ENCODE measurements at regions not wholly inside any gene's neighbourhood (a gene's known extent, or its start where the extent isn't known, plus 50 kb on each side); places are given as distances from the start of the nearest gene placed in this dataset.

DNA sequence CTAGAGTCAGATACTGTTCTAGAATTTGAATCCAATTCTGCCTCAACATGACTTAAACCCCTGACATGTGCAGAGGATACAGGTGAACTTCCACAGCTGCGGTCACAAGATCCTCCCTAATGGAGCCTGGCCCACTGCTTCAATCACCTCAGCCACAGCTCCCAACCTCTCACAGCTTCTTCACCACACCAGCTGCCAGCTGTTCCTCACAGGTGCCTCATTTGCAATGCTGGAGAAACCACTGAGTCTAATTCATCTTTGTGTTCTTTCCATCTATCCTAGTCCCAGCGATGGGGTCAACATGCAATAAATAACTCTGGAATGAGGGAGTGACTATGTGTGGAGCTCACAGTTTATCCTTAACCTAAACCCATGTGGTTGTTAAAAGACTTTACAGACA, 72.0 kb upstream of the MAF start:
- ChIA-PET POLR2A (ENCODE audit: unreplicated experiment) (no interaction called here), CTCF (no interaction called here)
- Histone ChIP-seq H3K9ac (ENCODE audit: low read length) (no peak overlapping the region), H3K4me2 (ENCODE audit: low read length) (no peak overlapping the region), H3K27me3 (ENCODE audit: low read length) (no peaks in the 10 kb centered on the region), H3K4me3 (ENCODE audit: low read length) (no peak overlapping the region), H3K27ac (ENCODE audit: low read length) (no peak overlapping the region), H3K9me2 (replicated peaks; ENCODE audit: low read length) (no peaks in the 10 kb centered on the region), H3K79me2 (ENCODE audit: low read length) (no peaks in the 10 kb centered on the region), H3K36me3 (ENCODE audit: low read depth, low read length) (no peaks in the 10 kb centered on the region), H2AFZ (ENCODE audit: low read length) (no peak overlapping the region), H4K20me1 (ENCODE audit: low read length) (no peaks in the 10 kb centered on the region), H3K4me1 (ENCODE audit: insufficient read depth, low read length) (no peaks in the 10 kb centered on the region), H3F3A (ENCODE audit: low read length, unreplicated experiment) (no peaks in the 10 kb centered on the region), H3K9me3 (ENCODE audit: low read length) (no peaks in the 10 kb centered on the region)
- no peak for ATAC-seq
- TF ChIP-seq EZH2phosphoT487 (IDR thresholded peaks at IDR 0.05; ENCODE audit: borderline replicate concordance, low read length): no peak
- TF ChIP-seq CTCF (conservative IDR thresholded peaks at IDR 0.05; ENCODE audit: low read depth, low read length): no peak
- TF ChIP-seq EZH2 (IDR thresholded peaks at IDR 0.05; ENCODE audit: low read length, unreplicated experiment): no peak
- no peak for DNase-seq
- no TSS peak for BruUV-seq (replicated peaks)
- intact Hi-C loops (cut with micrococcal nuclease): no loop called here

DNA sequence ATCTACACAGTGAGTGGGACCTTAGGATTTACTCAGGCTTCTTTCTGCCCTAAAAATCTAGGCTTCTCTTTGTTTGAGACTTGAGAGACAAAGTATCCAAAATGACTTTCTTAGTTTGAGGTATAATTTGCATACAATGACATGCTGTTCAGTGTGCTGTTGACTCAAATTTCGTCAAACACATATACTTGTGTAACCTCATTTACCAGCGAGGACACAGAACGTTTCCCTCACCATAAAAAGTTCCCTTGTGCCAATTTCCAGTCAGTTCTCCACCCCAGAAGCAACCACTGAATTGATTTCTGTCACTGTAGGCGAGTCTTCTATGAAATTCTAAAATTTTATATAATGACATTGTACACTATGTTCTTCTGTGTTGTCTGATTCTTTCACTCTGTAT, 68.0 kb upstream of the MAF start:
- Histone ChIP-seq H3K9ac (ENCODE audit: low read length) (no peak overlapping the region), H3F3A (ENCODE audit: low read length, unreplicated experiment) (no peaks in the 10 kb centered on the region), H4K20me1 (ENCODE audit: low read length) (no peaks in the 10 kb centered on the region), H3K9me3 (ENCODE audit: low read length) (no peaks in the 10 kb centered on the region), H2AFZ (ENCODE audit: low read length) (no peak overlapping the region), H3K36me3 (ENCODE audit: low read depth, low read length) (no peaks in the 10 kb centered on the region), H3K27ac (ENCODE audit: low read length) (no peak overlapping the region), H3K79me2 (ENCODE audit: low read length) (no peaks in the 10 kb centered on the region), H3K9me2 (replicated peaks; ENCODE audit: low read length) (no peaks in the 10 kb centered on the region), H3K27me3 (ENCODE audit: low read length) (no peaks in the 10 kb centered on the region), H3K4me3 (ENCODE audit: low read length) (no peak overlapping the region), H3K4me1 (ENCODE audit: insufficient read depth, low read length) (no peaks in the 10 kb centered on the region), H3K4me2 (ENCODE audit: low read length) (no peak overlapping the region)
- intact Hi-C loops (cut with micrococcal nuclease): no loop called here
- ATAC-seq (no peak), DNase-seq (no peak)
- POLR2A ChIA-PET (ENCODE audit: unreplicated experiment): no interaction called here
- no peak for TF ChIP-seq EZH2phosphoT487 (IDR thresholded peaks at IDR 0.05; ENCODE audit: borderline replicate concordance, low read length)
- no peak for TF ChIP-seq CTCF (conservative IDR thresholded peaks at IDR 0.05; ENCODE audit: low read depth, low read length)
- no peak for TF ChIP-seq EZH2 (IDR thresholded peaks at IDR 0.05; ENCODE audit: low read length, unreplicated experiment)
- CTCF ChIA-PET: no interaction called here
- no TSS peak for BruUV-seq (replicated peaks)

DNA sequence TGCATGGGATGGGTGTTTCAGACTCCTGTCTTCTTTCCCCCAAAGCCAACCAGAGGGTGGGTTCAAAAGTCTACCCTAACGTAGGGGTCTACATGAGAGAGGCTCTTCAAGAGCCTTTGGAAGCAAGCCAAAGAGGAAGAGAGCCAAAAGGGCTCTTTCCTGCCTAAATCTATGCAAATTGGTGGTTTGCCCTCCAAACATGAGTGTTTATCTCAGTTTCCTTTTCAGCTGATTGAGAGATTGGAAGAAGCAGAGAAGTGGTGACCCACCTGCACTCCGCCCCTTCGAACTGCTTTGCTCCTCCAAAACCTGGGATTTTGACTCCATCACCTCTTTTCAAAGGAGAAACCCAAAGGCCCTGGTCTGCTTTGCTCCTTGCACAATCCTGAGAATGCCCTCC, 65.4 kb upstream of the MAF start:
- TF ChIP-seq EZH2 (IDR thresholded peaks at IDR 0.05; ENCODE audit: low read length, unreplicated experiment) (no peak), EZH2phosphoT487 (IDR thresholded peaks at IDR 0.05; ENCODE audit: borderline replicate concordance, low read length) (no peak), CTCF (conservative IDR thresholded peaks at IDR 0.05; ENCODE audit: low read depth, low read length) (no peak)
- DNase-seq: no peak
- Histone ChIP-seq H3K4me1 (ENCODE audit: insufficient read depth, low read length) (no peaks in the 10 kb centered on the region), H3K79me2 (ENCODE audit: low read length) (no peaks in the 10 kb centered on the region), H3K9ac (ENCODE audit: low read length) (no peak overlapping the region), H3K9me2 (replicated peaks; ENCODE audit: low read length) (no peaks in the 10 kb centered on the region), H3K9me3 (ENCODE audit: low read length) (no peaks in the 10 kb centered on the region), H3K4me2 (ENCODE audit: low read length) (no peak overlapping the region), H3K27ac (ENCODE audit: low read length) (no peak overlapping the region), H3K27me3 (ENCODE audit: low read length) (no peaks in the 10 kb centered on the region), H4K20me1 (ENCODE audit: low read length) (no peaks in the 10 kb centered on the region), H3F3A (ENCODE audit: low read length, unreplicated experiment) (no peaks in the 10 kb centered on the region), H2AFZ (ENCODE audit: low read length) (no peak overlapping the region), H3K36me3 (ENCODE audit: low read depth, low read length) (no peaks in the 10 kb centered on the region), H3K4me3 (ENCODE audit: low read length) (no peak overlapping the region)
- BruUV-seq (replicated peaks): no TSS peak
- intact Hi-C loops (cut with micrococcal nuclease): no loop called here
- no peak for ATAC-seq
- ChIA-PET POLR2A (ENCODE audit: unreplicated experiment) (no interaction called here), CTCF (no interaction called here)

Data from PC-3 (cell line).